Choroid plexus epithelial cell (primary cell): ENCODE measurements at regions not wholly inside any gene's neighbourhood (a gene's known extent, or its start where the extent isn't known, plus 50 kb on each side); places are given as distances from the start of the nearest gene placed in this dataset.

Source experiments
- DNase-seq: peaks from one replicate; pipeline ENCODE4 v3.0.0-alpha.2; 2010; ENCODE audit warnings: low read depth
- H3K4me3 ChIP-seq: 2 replicates; pipeline ENCODE4 v1.5.1; 2011; ENCODE audit warnings: low read depth, mild to moderate bottlenecking, control low read depth, low read length, moderate library complexity
- TF ChIP-seq, protein P1 (sequence below): conservative IDR thresholded peaks from 2 replicates; pipeline ENCODE4 v1.5.1; 2011; ENCODE audit warnings: low read depth, mild to moderate bottlenecking, control low read depth, inconsistent platforms, low read length, moderate library complexity

DNA sequence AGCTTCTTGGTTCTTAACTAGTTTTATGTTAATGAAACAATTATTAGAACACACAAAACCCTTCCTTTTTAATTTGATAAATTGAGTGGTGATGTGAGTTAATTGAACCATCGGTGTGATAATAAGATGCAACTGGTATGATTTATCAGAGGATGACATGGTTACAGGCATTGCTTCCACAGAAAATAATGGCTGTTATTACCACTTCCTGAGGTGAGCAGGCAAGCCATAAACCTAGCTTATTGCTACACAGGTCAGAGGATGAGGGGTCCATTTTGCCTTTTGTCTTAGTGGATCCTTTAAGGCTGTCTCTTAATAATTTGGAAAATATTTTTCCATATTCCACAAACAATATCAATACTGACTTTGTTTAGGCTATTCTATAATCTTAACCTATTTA, 226.6 kb upstream of the EDNRB start:
- no peak overlapping the region for H3K4me3 ChIP-seq
- no peak for DNase-seq
- TF ChIP-seq, protein P1, sequence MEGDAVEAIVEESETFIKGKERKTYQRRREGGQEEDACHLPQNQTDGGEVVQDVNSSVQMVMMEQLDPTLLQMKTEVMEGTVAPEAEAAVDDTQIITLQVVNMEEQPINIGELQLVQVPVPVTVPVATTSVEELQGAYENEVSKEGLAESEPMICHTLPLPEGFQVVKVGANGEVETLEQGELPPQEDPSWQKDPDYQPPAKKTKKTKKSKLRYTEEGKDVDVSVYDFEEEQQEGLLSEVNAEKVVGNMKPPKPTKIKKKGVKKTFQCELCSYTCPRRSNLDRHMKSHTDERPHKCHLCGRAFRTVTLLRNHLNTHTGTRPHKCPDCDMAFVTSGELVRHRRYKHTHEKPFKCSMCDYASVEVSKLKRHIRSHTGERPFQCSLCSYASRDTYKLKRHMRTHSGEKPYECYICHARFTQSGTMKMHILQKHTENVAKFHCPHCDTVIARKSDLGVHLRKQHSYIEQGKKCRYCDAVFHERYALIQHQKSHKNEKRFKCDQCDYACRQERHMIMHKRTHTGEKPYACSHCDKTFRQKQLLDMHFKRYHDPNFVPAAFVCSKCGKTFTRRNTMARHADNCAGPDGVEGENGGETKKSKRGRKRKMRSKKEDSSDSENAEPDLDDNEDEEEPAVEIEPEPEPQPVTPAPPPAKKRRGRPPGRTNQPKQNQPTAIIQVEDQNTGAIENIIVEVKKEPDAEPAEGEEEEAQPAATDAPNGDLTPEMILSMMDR, result no peak

DNA sequence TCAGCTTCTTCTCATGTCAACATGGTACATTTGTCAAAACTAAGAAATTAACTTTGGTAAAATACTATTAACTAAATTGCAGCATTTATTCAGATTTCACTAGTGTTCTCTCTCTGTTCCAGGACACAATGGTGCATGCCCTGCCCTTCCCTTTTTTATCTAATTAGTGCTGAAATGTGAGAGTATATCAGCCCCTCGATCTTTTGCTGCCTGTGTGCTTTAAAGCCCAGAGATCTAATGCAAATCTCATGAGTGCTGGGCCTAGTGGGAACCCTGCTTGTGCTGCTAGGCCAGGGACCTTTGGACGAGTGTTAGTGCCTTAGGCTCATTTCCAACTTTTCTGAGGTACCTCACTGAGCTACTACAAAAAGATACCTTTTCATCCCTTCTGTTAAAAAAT, 221.1 kb upstream of the EDNRB start:
- TF ChIP-seq, protein P1, result no peak
- no peak for DNase-seq
- no peak overlapping the region for H3K4me3 ChIP-seq

DNA sequence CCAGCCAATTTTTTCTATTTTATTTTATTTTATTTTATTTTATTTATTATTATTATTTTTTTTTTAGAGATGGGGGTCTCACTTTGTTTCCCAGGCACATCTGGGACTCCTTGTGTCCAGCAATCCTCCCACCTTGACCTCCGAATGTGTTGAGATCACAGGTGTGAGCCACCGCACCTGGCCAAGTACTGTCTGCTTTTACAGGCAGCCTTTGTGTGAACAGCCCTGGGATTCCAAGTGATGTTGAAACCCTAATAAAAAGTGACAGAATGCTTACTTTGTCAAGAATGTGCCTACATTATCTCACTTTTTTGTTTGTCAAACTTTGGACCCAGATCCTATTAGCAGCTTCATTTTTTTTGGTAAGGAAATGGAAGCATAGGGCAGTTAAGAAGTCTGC, 220.1 kb upstream of the EDNRB start:
- TF ChIP-seq, protein P1, result no peak
- H3K4me3 ChIP-seq, result no peak overlapping the region
- DNase-seq, result no peak

DNA sequence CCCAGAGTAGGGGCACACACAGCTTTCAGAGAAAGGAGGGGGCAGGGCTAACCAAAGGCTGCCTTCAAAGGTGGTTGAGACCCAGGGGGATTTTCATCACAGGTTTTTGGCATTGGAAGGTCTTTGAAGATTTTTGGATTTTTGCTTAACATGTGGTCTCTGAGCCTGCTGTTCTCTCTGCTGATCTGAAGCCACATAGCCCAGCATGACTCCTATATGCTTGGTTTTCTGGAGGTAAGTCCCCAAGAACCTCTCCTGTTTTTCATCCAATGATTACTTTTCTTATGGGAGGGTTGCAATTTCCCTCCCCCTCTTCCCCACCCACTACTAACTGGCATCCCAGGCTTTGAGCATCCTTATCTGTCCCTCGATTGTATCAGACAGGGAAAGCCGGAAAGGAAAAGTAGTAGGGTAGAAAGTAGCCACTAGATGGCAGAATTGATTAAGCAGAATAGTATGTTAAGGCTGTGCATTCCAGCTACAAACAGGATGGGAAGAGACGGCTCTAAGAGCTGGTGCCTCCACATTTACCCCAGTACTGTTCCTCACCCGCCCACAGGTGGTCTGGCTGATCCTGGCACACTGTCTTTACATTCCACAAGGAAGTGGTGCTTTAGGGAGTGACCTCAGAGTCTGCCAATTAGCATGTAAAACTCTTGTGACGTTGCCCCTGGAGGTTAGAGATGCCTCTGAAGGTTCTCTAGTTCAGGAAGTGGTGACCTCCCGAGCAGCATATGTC, 218.9 kb upstream of the EDNRB start:
- TF ChIP-seq, protein P1, result peak; percentile 78
- DNase-seq, result peak; percentile 81
- peak overlapping the region; percentile 18 for H3K4me3 ChIP-seq

DNA sequence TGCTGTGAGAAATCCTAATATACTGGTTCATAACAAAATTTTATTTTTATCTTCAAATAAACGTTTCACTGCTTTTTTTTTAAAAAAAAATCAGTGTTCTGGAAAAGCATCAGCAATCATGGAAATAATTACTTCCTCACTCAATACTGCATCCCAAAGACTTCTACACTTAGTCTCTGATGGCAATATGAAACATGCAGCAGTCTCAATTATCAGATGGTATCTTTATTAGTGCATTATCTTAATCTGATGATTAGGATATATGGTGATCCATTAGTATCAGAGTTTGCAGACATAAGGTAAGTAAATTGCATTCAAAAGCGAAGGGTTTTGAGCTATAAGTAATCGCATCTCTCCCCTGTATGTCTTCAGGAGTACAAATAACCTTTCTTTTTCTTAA, 218.3 kb upstream of the EDNRB start:
- H3K4me3 ChIP-seq, result no peak overlapping the region
- TF ChIP-seq, protein P1, result no peak
- no peak for DNase-seq

DNA sequence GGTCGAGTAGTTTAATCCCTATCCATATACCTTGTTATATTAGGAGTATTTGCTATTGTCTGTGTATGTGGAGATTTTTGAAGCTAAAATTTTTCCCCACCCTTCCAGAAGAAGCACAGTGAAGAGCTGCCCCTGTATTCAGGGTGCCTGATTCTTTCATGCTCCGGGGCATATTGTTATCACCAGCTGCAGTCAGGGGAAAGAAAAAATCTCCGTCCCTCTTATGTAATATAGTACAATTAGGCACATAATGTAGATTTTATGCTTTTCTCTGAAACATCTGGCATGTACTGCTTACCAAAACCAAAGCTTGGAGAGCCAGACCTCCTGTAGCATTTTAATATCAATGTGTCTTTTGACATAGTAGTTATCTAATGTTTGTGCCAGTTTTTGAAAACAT, 214.9 kb upstream of the EDNRB start:
- TF ChIP-seq, protein P1, result no peak
- no peak for DNase-seq
- H3K4me3 ChIP-seq, result no peak overlapping the region

DNA sequence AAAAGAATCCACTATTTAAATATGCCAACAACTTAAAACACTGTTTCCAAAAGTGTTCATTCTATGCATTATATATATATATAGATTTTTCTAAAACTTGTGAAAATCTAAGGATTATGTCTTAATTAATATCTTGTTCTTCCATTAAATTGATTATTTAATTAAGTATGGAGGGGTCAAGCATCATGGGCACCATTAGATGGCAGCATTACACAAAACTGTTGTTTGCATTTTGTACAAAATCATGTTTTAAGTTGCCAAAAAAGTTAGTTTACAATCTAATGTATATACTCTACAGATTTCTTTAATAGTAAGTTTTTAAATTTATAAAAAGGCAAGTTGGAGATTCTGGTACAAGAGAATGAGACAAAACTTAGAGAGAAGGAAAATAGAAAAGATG, 213.2 kb upstream of the EDNRB start:
- TF ChIP-seq, protein P1, result peak; percentile 55
- H3K4me3 ChIP-seq, result no peak overlapping the region
- DNase-seq, result peak; percentile 23
